Loucy (cell line): ENCODE measurements at regions not wholly inside any gene's neighbourhood (a gene's known extent, or its start where the extent isn't known, plus 50 kb on each side); places are given as distances from the start of the nearest gene placed in this dataset.

Experiments used
- CTCF ChIP-seq: fragments of 200-600 bp; sonication (generic); conservative IDR thresholded peaks from 2 replicates; pipeline ENCODE4 v1.5.1; 2014; ENCODE audit warnings: mild to moderate bottlenecking, antibody characterized with exemption, low read length
- EZH2phosphoT487 ChIP-seq: fragments of 200-600 bp; IDR thresholded peaks from 2 replicates; pipeline ENCODE4 v1.6.1; 2018; ENCODE audit warnings: antibody characterized with exemption, mild to moderate bottlenecking, moderate library complexity, borderline replicate concordance

- TF ChIP-seq CTCF = no peak
- no peak for TF ChIP-seq EZH2phosphoT487
Observed at GRCh38 chr13:87094646-87095045, 576.5 kb upstream of the SLITRK5 start.
